ENCODE measurements at regions not wholly inside any gene's neighbourhood (a gene's known extent, or its start where the extent isn't known, plus 50 kb on each side); places are given as distances from the start of the nearest gene placed in this dataset.
"Not testable (repeated sequence)": the region's sequence is repeated elsewhere in the genome, so short reads cannot be mapped to it uniquely, and the experiment has no call there.

GRCh38 chr11:122592641-122593040 is 62.9 kb upstream of the UBASH3B start:
- 43 to 76% (median 58%) methylated on average over 6 of the region's 6 CpGs for WGBS, 3 donors

GRCh38 chr11:122584670-122585069 is 70.9 kb upstream of the UBASH3B start:
- WGBS, 3 donors: 67 to 82% (median 77%) methylated on average over 8 of the region's 8 CpGs
- no peaks in the 10 kb centered on the region for H3K9me3 ChIP-seq (ENCODE audit: control insufficient read depth in 2 of 2, insufficient read depth in 1 of 2, low read depth in 1 of 2, low read length in 1 of 2)
- no peak overlapping the region for H3K4me3 ChIP-seq (ENCODE audit: low read depth in 1 of 3, low read length in 3 of 3)
- H3K4me1 ChIP-seq (ENCODE audit: control insufficient read depth in 3 of 3, insufficient read depth in 2 of 3, low read depth in 1 of 3, low read length in 2 of 3): no peaks in the 10 kb centered on the region
- FAIRE-seq (no peak), DNase-seq (no peak)
- H3K27ac ChIP-seq (ENCODE audit: low read depth in 1 of 3, low read length in 2 of 3): no peak overlapping the region
- H3K36me3 ChIP-seq (ENCODE audit: control insufficient read depth in 3 of 3, insufficient read depth in 2 of 3, low read depth in 1 of 3, low read length in 3 of 3): no peaks in the 10 kb centered on the region
- no peaks in the 10 kb centered on the region for H3K27me3 ChIP-seq (ENCODE audit: control insufficient read depth in 3 of 3, insufficient read depth in 3 of 3, low read length in 3 of 3)

More at GRCh38 chr11:122592641-122593040, 62.9 kb upstream of the UBASH3B start:
- Histone ChIP-seq H3K4me3 (ENCODE audit: low read depth in 1 of 3, low read length in 3 of 3) (no peak overlapping the region), H3K4me1 (ENCODE audit: control insufficient read depth in 3 of 3, insufficient read depth in 2 of 3, low read depth in 1 of 3, low read length in 2 of 3) (no peaks in the 10 kb centered on the region), H3K9me3 (ENCODE audit: control insufficient read depth in 2 of 2, insufficient read depth in 1 of 2, low read depth in 1 of 2, low read length in 1 of 2) (no peaks in the 10 kb centered on the region), H3K27me3 (ENCODE audit: control insufficient read depth in 3 of 3, insufficient read depth in 3 of 3, low read length in 3 of 3) (peaks cover 0 to 1% (median 0%) of the 10 kb centered on the region in 3 donors), H3K36me3 (ENCODE audit: control insufficient read depth in 3 of 3, insufficient read depth in 2 of 3, low read depth in 1 of 3, low read length in 3 of 3) (no peaks in the 10 kb centered on the region), H3K27ac (ENCODE audit: low read depth in 1 of 3, low read length in 2 of 3) (no peak overlapping the region)
- no peak for DNase-seq
- FAIRE-seq: no peak

- not testable (repeated sequence) for H3K27me3 ChIP-seq (ENCODE audit: control insufficient read depth in 3 of 3, insufficient read depth in 3 of 3, low read length in 3 of 3); H3K36me3 ChIP-seq (ENCODE audit: control insufficient read depth in 3 of 3, insufficient read depth in 2 of 3, low read depth in 1 of 3, low read length in 3 of 3); H3K4me3 ChIP-seq (ENCODE audit: low read depth in 1 of 3, low read length in 3 of 3); FAIRE-seq; H3K9me3 ChIP-seq (ENCODE audit: control insufficient read depth in 2 of 2, insufficient read depth in 1 of 2, low read depth in 1 of 2, low read length in 1 of 2); H3K27ac ChIP-seq (ENCODE audit: low read depth in 1 of 3, low read length in 2 of 3); H3K4me1 ChIP-seq (ENCODE audit: control insufficient read depth in 3 of 3, insufficient read depth in 2 of 3, low read depth in 1 of 3, low read length in 2 of 3)
- WGBS, 3 donors: 25 to 54% (median 29%) methylated on average over 13 of the region's 13 CpGs
- DNase-seq: peak in 1 of 2 donors; percentile 69
These were observed 75.5 kb upstream of the UBASH3B start for GRCh38 chr11:122580071-122580470.

GRCh38 chr11:122578171-122578825 is 77.2 kb upstream of the UBASH3B start:
- Histone ChIP-seq H3K9me3 (ENCODE audit: control insufficient read depth in 2 of 2, insufficient read depth in 1 of 2, low read depth in 1 of 2, low read length in 1 of 2) (no peaks in the 10 kb centered on the region), H3K27me3 (ENCODE audit: control insufficient read depth in 3 of 3, insufficient read depth in 3 of 3, low read length in 3 of 3) (no peaks in the 10 kb centered on the region), H3K27ac (ENCODE audit: low read depth in 1 of 3, low read length in 2 of 3) (no peak overlapping the region), H3K4me1 (ENCODE audit: control insufficient read depth in 3 of 3, insufficient read depth in 2 of 3, low read depth in 1 of 3, low read length in 2 of 3) (no peaks in the 10 kb centered on the region), H3K36me3 (ENCODE audit: control insufficient read depth in 3 of 3, insufficient read depth in 2 of 3, low read depth in 1 of 3, low read length in 3 of 3) (no peaks in the 10 kb centered on the region), H3K4me3 (ENCODE audit: low read depth in 1 of 3, low read length in 3 of 3) (no peak overlapping the region)
- FAIRE-seq (no peak), DNase-seq (no peak)
- 79 to 89% (median 86%) methylated on average over 3 of the region's 3 CpGs for WGBS, 3 donors

- WGBS, 3 donors: 85 to 90% (median 85%) methylated on average over 3 of the region's 3 CpGs
- Histone ChIP-seq H3K27ac (ENCODE audit: low read depth in 1 of 3, low read length in 2 of 3) (no peak overlapping the region), H3K4me1 (ENCODE audit: control insufficient read depth in 3 of 3, insufficient read depth in 2 of 3, low read depth in 1 of 3, low read length in 2 of 3) (no peaks in the 10 kb centered on the region), H3K4me3 (ENCODE audit: low read depth in 1 of 3, low read length in 3 of 3) (no peak overlapping the region), H3K36me3 (ENCODE audit: control insufficient read depth in 3 of 3, insufficient read depth in 2 of 3, low read depth in 1 of 3, low read length in 3 of 3) (no peaks in the 10 kb centered on the region), H3K9me3 (ENCODE audit: control insufficient read depth in 2 of 2, insufficient read depth in 1 of 2, low read depth in 1 of 2, low read length in 1 of 2) (no peaks in the 10 kb centered on the region), H3K27me3 (ENCODE audit: control insufficient read depth in 3 of 3, insufficient read depth in 3 of 3, low read length in 3 of 3) (no peaks in the 10 kb centered on the region)
- FAIRE-seq (no peak), DNase-seq (no peak)
These were observed 82.9 kb upstream of the UBASH3B start for GRCh38 chr11:122572592-122572991.

GRCh38 chr11:122563761-122564160 is 91.8 kb upstream of the UBASH3B start:
- Histone ChIP-seq H3K4me1 (ENCODE audit: control insufficient read depth in 3 of 3, insufficient read depth in 2 of 3, low read depth in 1 of 3, low read length in 2 of 3) (no peaks in the 10 kb centered on the region), H3K27ac (ENCODE audit: low read depth in 1 of 3, low read length in 2 of 3) (no peak overlapping the region), H3K36me3 (ENCODE audit: control insufficient read depth in 3 of 3, insufficient read depth in 2 of 3, low read depth in 1 of 3, low read length in 3 of 3) (no peaks in the 10 kb centered on the region), H3K9me3 (ENCODE audit: control insufficient read depth in 2 of 2, insufficient read depth in 1 of 2, low read depth in 1 of 2, low read length in 1 of 2) (no peaks in the 10 kb centered on the region), H3K27me3 (ENCODE audit: control insufficient read depth in 3 of 3, insufficient read depth in 3 of 3, low read length in 3 of 3) (no peaks in the 10 kb centered on the region), H3K4me3 (ENCODE audit: low read depth in 1 of 3, low read length in 3 of 3) (no peak overlapping the region)
- WGBS, 3 donors: 86 to 87% (median 87%) methylated on average over 3 of the region's 3 CpGs
- DNase-seq (no peak), FAIRE-seq (no peak)

GRCh38 chr11:122559734-122560382 is 95.7 kb upstream of the UBASH3B start:
- H3K27ac ChIP-seq (ENCODE audit: low read depth in 1 of 3, low read length in 2 of 3): no peak overlapping the region
- H3K36me3 ChIP-seq (ENCODE audit: control insufficient read depth in 3 of 3, insufficient read depth in 2 of 3, low read depth in 1 of 3, low read length in 3 of 3): no peaks in the 10 kb centered on the region
- 63 to 71% (median 71%) methylated on average over 9 of the region's 9 CpGs for WGBS, 3 donors
- no peak overlapping the region for H3K4me3 ChIP-seq (ENCODE audit: low read depth in 1 of 3, low read length in 3 of 3)
- FAIRE-seq: no peak
- H3K27me3 ChIP-seq (ENCODE audit: control insufficient read depth in 3 of 3, insufficient read depth in 3 of 3, low read length in 3 of 3): peaks cover 0 to 10% (median 2%) of the 10 kb centered on the region in 3 donors
- H3K4me1 ChIP-seq (ENCODE audit: control insufficient read depth in 3 of 3, insufficient read depth in 2 of 3, low read depth in 1 of 3, low read length in 2 of 3): no peaks in the 10 kb centered on the region
- no peak for DNase-seq
- H3K9me3 ChIP-seq (ENCODE audit: control insufficient read depth in 2 of 2, insufficient read depth in 1 of 2, low read depth in 1 of 2, low read length in 1 of 2): no peaks in the 10 kb centered on the region

GRCh38 chr11:122559218-122559617 is 96.3 kb upstream of the UBASH3B start:
- DNase-seq; FAIRE-seq; H3K4me1 ChIP-seq (ENCODE audit: control insufficient read depth in 3 of 3, insufficient read depth in 2 of 3, low read depth in 1 of 3, low read length in 2 of 3); H3K36me3 ChIP-seq (ENCODE audit: control insufficient read depth in 3 of 3, insufficient read depth in 2 of 3, low read depth in 1 of 3, low read length in 3 of 3); H3K27ac ChIP-seq (ENCODE audit: low read depth in 1 of 3, low read length in 2 of 3); H3K4me3 ChIP-seq (ENCODE audit: low read depth in 1 of 3, low read length in 3 of 3); H3K9me3 ChIP-seq (ENCODE audit: control insufficient read depth in 2 of 2, insufficient read depth in 1 of 2, low read depth in 1 of 2, low read length in 1 of 2); H3K27me3 ChIP-seq (ENCODE audit: control insufficient read depth in 3 of 3, insufficient read depth in 3 of 3, low read length in 3 of 3): not testable (repeated sequence)
- WGBS, 3 donors: 88 to 94% (median 90%) methylated on average over 9 of the region's 9 CpGs

- not testable (repeated sequence) for DNase-seq; H3K27me3 ChIP-seq (ENCODE audit: control insufficient read depth in 3 of 3, insufficient read depth in 3 of 3, low read length in 3 of 3); H3K9me3 ChIP-seq (ENCODE audit: control insufficient read depth in 2 of 2, insufficient read depth in 1 of 2, low read depth in 1 of 2, low read length in 1 of 2); H3K36me3 ChIP-seq (ENCODE audit: control insufficient read depth in 3 of 3, insufficient read depth in 2 of 3, low read depth in 1 of 3, low read length in 3 of 3); H3K4me3 ChIP-seq (ENCODE audit: low read depth in 1 of 3, low read length in 3 of 3); H3K27ac ChIP-seq (ENCODE audit: low read depth in 1 of 3, low read length in 2 of 3); FAIRE-seq; H3K4me1 ChIP-seq (ENCODE audit: control insufficient read depth in 3 of 3, insufficient read depth in 2 of 3, low read depth in 1 of 3, low read length in 2 of 3)
- WGBS, 3 donors: 60 to 76% (median 67%) methylated on average over 6 of the region's 6 CpGs
These were observed 98.4 kb upstream of the UBASH3B start for GRCh38 chr11:122557163-122557562.

Data from small intestine (tissue), 7 donors.